IPS-20b (cell line): ENCODE measurements at regions not wholly inside any gene's neighbourhood (a gene's known extent, or its start where the extent isn't known, plus 50 kb on each side); places are given as distances from the start of the nearest gene placed in this dataset.

Source experiments
- H3K27ac ChIP-seq: one replicate; pipeline ENCODE4 v1.5.1; 2013; ENCODE audit warnings: low read length
- H3K27me3 ChIP-seq: 2 replicates; pipeline ENCODE4 v1.6.1; 2013; ENCODE audit warnings: mild to moderate bottlenecking, low read length, inconsistent platforms; ENCODE audit not compliant: insufficient read depth
- H3K36me3 ChIP-seq: 2 replicates; pipeline ENCODE4 v1.6.1; 2013; ENCODE audit warnings: low read depth, mild to moderate bottlenecking, inconsistent platforms, low read length, moderate library complexity; ENCODE audit not compliant: insufficient read depth
- H3K4me1 ChIP-seq: 2 replicates; pipeline ENCODE4 v1.6.1; 2013; ENCODE audit warnings: mild to moderate bottlenecking, control low read depth, inconsistent platforms, low read length, moderate library complexity; ENCODE audit not compliant: insufficient read depth
- H3K4me3 ChIP-seq: 2 replicates; pipeline ENCODE4 v1.5.1; 2013; ENCODE audit warnings: mild to moderate bottlenecking, low read length, inconsistent platforms
- H3K9ac ChIP-seq: 2 replicates; pipeline ENCODE4 v1.6.1; 2013; ENCODE audit warnings: low read depth, mild to moderate bottlenecking, inconsistent platforms, low read length, moderate library complexity
- H3K9me3 ChIP-seq: 2 replicates; pipeline ENCODE4 v1.6.1; 2013; ENCODE audit warnings: mild to moderate bottlenecking, low read depth, low read length, inconsistent platforms; ENCODE audit not compliant: insufficient read depth

DNA sequence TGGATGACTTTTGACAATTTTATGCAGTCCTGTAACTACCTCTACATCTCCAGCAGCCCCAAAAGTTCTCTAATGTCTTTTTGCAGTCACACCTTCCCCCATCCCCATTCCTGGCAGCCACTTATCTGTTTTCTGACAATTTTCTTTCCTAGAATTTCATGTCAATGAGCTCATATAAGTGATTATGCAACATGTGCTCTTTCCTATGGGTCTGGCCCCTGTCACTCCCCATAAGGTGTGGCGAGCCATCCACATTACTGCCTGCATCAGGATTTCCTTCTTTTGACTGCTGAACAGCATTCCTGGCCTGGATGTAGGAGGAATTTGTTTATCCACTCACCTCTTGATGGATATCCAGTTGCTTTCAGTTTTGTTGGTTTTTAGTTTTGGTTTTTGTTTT, 146.7 kb upstream of the MGMT start:
- Histone ChIP-seq H3K4me3 (no peak overlapping the region), H3K9me3 (peaks cover 9% of the 10 kb centered on the region), H3K9ac (no peak overlapping the region), H3K4me1 (peaks cover 10% of the 10 kb centered on the region), H3K36me3 (no peaks in the 10 kb centered on the region), H3K27ac (no peak overlapping the region), H3K27me3 (no peaks in the 10 kb centered on the region)

DNA sequence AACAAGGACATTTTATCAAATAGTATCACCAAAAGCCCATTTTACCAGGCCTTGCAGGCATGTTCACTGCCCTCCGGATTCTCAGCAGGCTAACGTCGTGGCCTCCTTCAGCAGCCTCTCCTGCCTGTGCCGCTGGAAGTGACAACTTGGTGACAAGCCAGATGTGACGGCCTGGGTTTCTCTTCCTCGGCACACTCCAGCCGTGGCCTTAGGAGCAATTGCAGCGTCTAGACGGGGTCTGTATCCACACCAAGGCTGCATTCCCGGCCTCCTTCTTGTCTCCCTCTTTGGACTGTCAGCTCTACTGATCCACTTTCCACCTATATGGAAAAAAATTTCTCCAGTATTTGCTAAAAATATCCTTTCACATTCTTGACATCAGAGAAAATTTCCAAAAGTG, 145.3 kb upstream of the MGMT start:
- H3K27ac ChIP-seq, result no peak overlapping the region
- no peaks in the 10 kb centered on the region for H3K36me3 ChIP-seq
- no peaks in the 10 kb centered on the region for H3K27me3 ChIP-seq
- peaks cover 10% of the 10 kb centered on the region for H3K4me1 ChIP-seq
- no peak overlapping the region for H3K4me3 ChIP-seq
- H3K9ac ChIP-seq, result no peak overlapping the region
- H3K9me3 ChIP-seq, result peaks cover 9% of the 10 kb centered on the region

DNA sequence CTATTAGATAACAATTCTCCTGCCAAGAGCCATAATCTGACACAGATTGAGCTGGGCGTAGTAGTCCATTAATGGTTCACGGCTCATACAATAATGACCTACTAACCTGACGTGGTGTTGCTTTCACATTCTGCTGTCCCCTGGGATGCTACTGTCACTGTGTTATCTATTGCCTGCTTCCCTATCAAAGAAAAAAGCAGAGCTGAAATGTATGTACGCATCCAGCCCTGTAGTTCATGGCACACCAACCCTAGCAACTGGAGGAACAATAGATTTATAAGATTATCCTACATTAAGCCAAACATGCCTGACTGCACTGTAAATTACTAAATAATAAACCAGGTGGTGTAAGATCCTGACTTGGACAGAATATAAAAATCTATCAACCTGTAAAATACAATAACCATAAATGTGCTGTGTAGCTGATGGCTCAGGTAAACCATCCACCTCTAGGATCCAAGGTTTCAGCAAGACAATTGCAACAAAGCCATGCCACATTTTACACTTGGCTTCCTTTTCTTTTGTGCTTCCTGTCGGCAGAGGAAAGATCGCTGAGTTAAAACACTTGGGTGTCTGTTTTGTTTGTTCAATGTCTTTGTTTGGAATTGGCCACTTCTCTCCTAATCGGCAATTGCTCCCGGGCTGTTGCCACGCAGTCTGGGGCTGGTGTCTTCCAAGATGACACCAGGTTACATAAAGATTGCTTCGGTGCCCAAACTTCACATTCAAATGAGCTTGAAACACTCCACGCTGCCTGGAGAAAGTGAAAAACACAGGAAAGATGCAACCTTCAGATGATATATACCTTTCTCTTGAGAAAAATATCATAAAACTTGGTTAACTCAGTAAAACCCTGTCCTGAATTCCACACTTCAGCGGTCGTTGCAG, 143.9 kb upstream of the MGMT start:
- H3K9ac ChIP-seq, result no peak overlapping the region
- no peak overlapping the region for H3K4me3 ChIP-seq
- H3K36me3 ChIP-seq, result no peaks in the 10 kb centered on the region
- H3K27me3 ChIP-seq, result no peaks in the 10 kb centered on the region
- H3K27ac ChIP-seq, result no peak overlapping the region
- H3K4me1 ChIP-seq, result peaks cover 10% of the 10 kb centered on the region
- H3K9me3 ChIP-seq, result peaks cover 9% of the 10 kb centered on the region

DNA sequence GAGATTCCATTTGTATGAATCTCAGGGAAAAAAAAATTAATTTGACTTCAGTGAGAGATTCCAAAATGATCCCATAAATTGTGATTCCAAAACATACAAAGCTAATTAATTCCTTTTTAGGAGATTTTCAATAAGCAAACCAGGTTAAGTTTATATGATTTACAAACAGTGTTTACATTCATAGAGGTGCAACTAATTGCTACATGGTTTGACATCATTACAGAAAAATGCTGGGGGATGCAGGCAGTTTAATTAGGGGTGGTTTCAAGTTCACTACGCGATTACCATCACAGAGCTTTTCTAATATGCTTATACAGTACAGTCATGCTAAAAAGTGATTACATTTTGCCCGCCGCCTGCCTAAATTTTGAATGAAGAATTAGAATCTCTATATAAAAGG, 143.2 kb upstream of the MGMT start:
- Histone ChIP-seq H3K9ac (no peak overlapping the region), H3K27me3 (no peaks in the 10 kb centered on the region), H3K9me3 (peaks cover 9% of the 10 kb centered on the region), H3K4me1 (peaks cover 10% of the 10 kb centered on the region), H3K36me3 (no peaks in the 10 kb centered on the region), H3K4me3 (no peak overlapping the region), H3K27ac (no peak overlapping the region)

DNA sequence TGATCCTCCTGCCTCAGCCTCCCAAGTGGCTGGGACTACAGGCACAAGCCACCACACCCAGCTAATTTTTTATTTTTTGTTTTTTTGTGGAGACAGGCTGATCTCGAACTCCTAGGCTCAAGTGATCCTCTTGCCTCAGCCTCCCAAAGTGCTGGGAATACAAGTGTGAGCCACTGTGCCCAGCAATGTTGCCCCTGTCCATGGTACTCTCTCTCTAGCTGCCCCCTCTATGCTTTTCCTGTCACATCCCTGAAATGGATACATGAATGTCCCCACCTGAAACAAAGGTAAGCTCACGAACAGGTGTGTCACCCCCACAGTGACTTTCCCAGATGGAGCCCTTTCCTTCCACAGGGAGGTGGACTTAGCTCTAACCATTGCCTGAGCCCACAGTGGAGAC, 141.1 kb upstream of the MGMT start:
- Histone ChIP-seq H3K4me3 (no peak overlapping the region), H3K27me3 (no peaks in the 10 kb centered on the region), H3K36me3 (no peaks in the 10 kb centered on the region), H3K9ac (no peak overlapping the region), H3K9me3 (peaks cover 2% of the 10 kb centered on the region; the same call in 1 of the 2 replicates), H3K4me1 (peaks cover 13% of the 10 kb centered on the region), H3K27ac (no peak overlapping the region)

DNA sequence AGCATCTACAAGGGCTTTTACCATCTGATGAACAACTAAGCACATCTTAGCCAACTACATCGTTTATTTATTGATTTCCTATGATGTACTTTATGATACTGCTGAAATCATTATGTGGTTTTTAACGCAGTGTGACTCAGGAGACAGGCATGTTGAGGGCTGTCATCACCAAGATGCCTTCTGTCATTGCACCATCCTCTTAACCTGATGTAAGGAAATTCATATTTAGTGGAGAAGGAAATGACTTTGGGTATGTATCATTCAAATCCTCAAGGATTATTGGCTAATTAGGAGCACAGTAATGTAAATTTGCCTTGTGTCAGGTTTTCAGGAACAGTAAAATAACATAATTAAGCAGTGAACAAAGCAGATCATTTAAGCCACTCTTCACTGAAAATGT, 138.5 kb upstream of the MGMT start:
- no peak overlapping the region for H3K4me3 ChIP-seq
- H3K4me1 ChIP-seq, result peaks cover 5% of the 10 kb centered on the region
- no peaks in the 10 kb centered on the region for H3K36me3 ChIP-seq
- no peak overlapping the region for H3K9ac ChIP-seq
- no peaks in the 10 kb centered on the region for H3K27me3 ChIP-seq
- no peaks in the 10 kb centered on the region for H3K9me3 ChIP-seq
- H3K27ac ChIP-seq, result no peak overlapping the region

DNA sequence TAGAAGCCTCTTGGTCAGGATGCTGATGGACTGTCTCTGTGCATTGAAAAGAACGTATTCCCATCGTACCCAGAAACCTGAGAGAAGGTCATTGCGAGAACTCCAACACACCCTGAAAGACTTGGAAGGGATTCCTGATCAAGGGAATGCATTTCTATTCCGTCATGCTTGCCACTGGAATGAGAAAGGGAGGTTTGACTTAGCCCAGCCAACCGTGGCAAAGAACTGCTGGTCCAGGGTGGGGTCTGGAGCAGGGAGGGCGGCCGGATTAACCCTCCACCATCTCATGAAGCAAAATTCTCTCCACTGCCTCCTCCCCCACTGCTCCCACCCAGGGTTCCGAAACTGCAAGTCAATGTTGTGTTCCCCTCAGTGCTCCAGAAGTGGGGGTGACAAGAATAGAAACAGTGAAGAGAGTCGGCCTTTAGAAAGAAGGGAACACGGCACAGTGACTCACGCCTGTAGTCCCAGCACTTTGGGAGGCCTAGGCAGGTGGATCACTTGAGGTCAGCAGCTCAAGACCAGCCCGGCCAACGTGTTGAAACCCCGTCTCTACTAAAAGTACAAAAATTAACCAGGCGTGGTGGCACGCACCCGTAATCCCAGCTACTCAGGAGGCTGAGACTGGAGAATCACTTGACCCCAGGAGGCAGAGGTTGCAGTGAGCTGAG, 137.5 kb upstream of the MGMT start:
- Histone ChIP-seq H3K27me3 (no peaks in the 10 kb centered on the region), H3K9me3 (no peaks in the 10 kb centered on the region), H3K36me3 (no peaks in the 10 kb centered on the region), H3K4me1 (peaks cover 3% of the 10 kb centered on the region; the same call in 1 of the 2 replicates), H3K4me3 (no peak overlapping the region), H3K9ac (no peak overlapping the region), H3K27ac (no peak overlapping the region)

DNA sequence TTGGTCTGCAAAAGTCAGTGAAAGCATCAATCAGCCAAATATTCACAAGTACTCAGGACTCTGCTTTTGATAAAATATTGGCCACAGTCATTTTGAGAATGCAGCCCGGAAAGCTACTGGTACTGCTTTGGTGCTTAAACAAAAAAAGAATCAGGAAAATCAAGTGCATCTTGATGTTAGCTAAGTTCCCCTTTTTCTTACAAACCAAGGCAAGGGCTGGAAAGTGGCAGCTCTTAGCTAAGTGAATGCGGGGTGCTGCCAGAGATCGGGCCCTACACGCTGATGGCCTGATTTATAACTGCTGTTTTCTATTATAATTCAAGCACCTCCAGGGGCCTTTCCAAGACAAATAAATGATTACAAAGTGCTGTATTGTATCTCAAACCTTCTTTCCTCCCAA, 136.8 kb upstream of the MGMT start:
- Histone ChIP-seq H3K4me3 (no peak overlapping the region), H3K9ac (no peak overlapping the region), H3K36me3 (no peaks in the 10 kb centered on the region), H3K9me3 (no peaks in the 10 kb centered on the region), H3K27me3 (no peaks in the 10 kb centered on the region), H3K4me1 (peaks cover 3% of the 10 kb centered on the region; the same call in 1 of the 2 replicates), H3K27ac (no peak overlapping the region)

DNA sequence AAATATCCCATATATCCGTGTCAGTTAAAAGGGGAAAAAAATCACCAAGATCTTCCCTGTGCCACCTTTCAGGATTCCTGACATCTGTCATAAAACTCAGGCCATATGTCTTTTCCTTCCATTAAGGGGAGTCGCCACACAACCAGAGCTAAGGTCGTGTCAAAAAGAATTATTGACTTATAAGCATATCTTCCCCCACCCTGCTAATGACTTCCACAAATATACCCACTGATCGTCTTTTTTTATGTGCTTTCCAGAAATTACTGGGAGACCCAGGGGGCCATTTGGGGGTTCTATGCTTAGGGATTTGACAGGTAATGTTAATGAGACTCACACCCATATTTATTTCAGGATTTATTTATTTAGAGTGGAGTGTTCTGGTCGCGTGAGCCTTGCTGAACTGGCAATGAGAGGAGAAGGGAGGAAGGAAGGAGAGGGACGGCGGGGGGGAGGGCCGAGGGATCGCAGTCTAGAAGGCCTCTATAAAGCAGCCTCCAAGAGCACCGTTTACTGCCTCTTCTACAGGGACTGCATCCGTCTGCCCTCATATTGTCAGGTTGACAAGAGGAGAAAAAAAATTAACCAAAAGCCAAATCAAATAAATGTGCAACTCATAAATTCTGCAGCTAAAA, 135.7 kb upstream of the MGMT start:
- no peaks in the 10 kb centered on the region for H3K36me3 ChIP-seq
- H3K27me3 ChIP-seq, result no peaks in the 10 kb centered on the region
- no peaks in the 10 kb centered on the region for H3K9me3 ChIP-seq
- no peak overlapping the region for H3K27ac ChIP-seq
- peaks cover 3% of the 10 kb centered on the region; the same call in 1 of the 2 replicates for H3K4me1 ChIP-seq
- no peak overlapping the region for H3K4me3 ChIP-seq
- no peak overlapping the region for H3K9ac ChIP-seq

DNA sequence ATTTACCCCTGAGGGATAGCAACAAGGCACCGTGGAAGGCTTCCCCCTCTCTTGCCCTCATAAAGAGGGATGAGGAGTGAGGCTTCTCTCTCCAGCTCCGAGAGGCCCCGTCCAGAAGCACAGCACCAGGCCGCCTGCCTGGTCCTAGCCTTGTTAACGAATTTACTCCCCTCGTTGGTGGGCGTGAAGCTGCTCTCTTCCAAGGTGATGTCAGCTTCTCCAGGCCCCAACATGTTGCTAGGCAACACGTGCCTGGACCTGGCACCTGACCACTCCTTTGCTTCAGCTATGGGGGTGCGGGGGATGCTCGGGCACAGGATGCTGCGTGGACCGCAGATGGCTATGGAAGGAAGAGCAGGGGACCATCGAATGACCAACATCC, 135.2 kb upstream of the MGMT start:
- Histone ChIP-seq H3K9ac (no peak overlapping the region), H3K27me3 (no peaks in the 10 kb centered on the region), H3K4me1 (peaks cover 3% of the 10 kb centered on the region; the same call in 1 of the 2 replicates), H3K27ac (no peak overlapping the region), H3K4me3 (no peak overlapping the region), H3K36me3 (no peaks in the 10 kb centered on the region), H3K9me3 (no peaks in the 10 kb centered on the region)

DNA sequence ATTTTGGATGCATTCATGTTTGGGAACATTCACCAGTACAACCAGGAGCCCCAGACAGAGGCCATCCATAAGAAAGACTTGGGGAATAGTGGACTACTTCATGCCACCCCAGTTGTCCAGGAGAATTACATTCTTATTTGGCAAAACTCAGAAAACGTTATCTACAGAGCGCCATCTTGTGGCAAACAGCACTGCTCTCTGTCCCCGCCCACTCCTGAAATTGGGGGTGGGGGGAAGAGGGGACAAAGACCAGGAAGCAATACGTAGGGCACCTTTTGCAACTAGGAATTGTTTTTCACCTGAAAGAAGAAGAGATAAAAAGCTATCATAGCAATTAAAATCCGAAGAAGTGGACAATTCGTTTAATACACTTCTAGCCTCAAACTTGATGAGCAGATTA, 134.6 kb upstream of the MGMT start:
- Histone ChIP-seq H3K36me3 (no peaks in the 10 kb centered on the region), H3K4me3 (no peak overlapping the region), H3K4me1 (peaks cover 3% of the 10 kb centered on the region; the same call in 1 of the 2 replicates), H3K27me3 (no peaks in the 10 kb centered on the region), H3K9ac (no peak overlapping the region), H3K27ac (no peak overlapping the region), H3K9me3 (no peaks in the 10 kb centered on the region)
